IMR-90 (cell line): ENCODE measurements at regions not wholly inside any gene's neighbourhood (a gene's known extent, or its start where the extent isn't known, plus 50 kb on each side); places are given as distances from the start of the nearest gene placed in this dataset.

Experiments used
- ATAC-seq: fragments of 200-7000 bp; cut with Tn5 transposase; 2 replicates; pipeline ENCODE4 v1.9.1; 2020; ENCODE audit warnings: low read depth, mild to moderate bottlenecking, moderate library complexity
- BruUV-seq: library from RNA; stranded (reverse); fragments of 400-500 nt; replicated peaks from 2 replicates; lab custom pipeline; 2021; lab: Mats Ljungman, UMichigan
- CTCF ChIA-PET: fragments of 300-600 bp; formaldehyde crosslinking; extraction: SDS; loops from one replicate; lab custom pipeline; 2021; ENCODE audit warnings: antibody characterized with exemption; lab: Yijun Ruan, JAX
- POLR2A ChIA-PET: fragments of 300-600 bp; sonication (Branson Sonifier 250); formaldehyde crosslinking; loops from one replicate; lab custom pipeline; 2022; ENCODE audit warnings: antibody characterized with exemption; ENCODE audit not compliant: unreplicated experiment; lab: Charles Lee
- DNase-seq: peaks from one replicate; pipeline ENCODE4 v3.0.0; 2013
- H2AFZ ChIP-seq: replicated peaks from 2 replicates; pipeline ENCODE3; 2013; ENCODE audit warnings: low read length, mild to moderate bottlenecking; ENCODE audit not compliant: poor library complexity
- H2AK5ac ChIP-seq: 2 replicates; pipeline ENCODE4 v1.6.1; 2013; ENCODE audit warnings: low read depth, low read length, inconsistent platforms
- H2AK9ac ChIP-seq: replicated peaks from 2 replicates; pipeline ENCODE3; 2013; ENCODE audit warnings: mild to moderate bottlenecking, low read depth, low read length, moderate library complexity; ENCODE audit not compliant: poor library complexity
- H2BK120ac ChIP-seq: 2 replicates; pipeline ENCODE4 v1.6.1; 2013; ENCODE audit warnings: low read depth, low read length, inconsistent platforms
- H2BK15ac ChIP-seq: 3 replicates; pipeline ENCODE4 v1.6.1; 2013; ENCODE audit warnings: low read depth, low read length, inconsistent platforms
- H2BK20ac ChIP-seq: 2 replicates; pipeline ENCODE4 v1.6.1; 2013; ENCODE audit warnings: low read depth, mild to moderate bottlenecking, inconsistent platforms, low read length, moderate library complexity
- H2BK5ac ChIP-seq: 2 replicates; pipeline ENCODE4 v1.6.1; 2013; ENCODE audit warnings: mild to moderate bottlenecking, low read depth, low read length, inconsistent platforms; ENCODE audit not compliant: poor library complexity, severe bottlenecking
- H3K14ac ChIP-seq: replicated peaks from 2 replicates; pipeline ENCODE4 v1.6.1; 2013; ENCODE audit warnings: low read depth, low read length, inconsistent platforms
- H3K18ac ChIP-seq: 2 replicates; pipeline ENCODE4 v1.6.1; 2013; ENCODE audit warnings: low read depth, low read length, control low read depth
- H3K23ac ChIP-seq: 2 replicates; pipeline ENCODE4 v1.6.1; 2013; ENCODE audit warnings: low read depth, low read length, inconsistent platforms
- H3K27ac ChIP-seq: 2 replicates; pipeline ENCODE4 v1.5.1; 2013; ENCODE audit warnings: mild to moderate bottlenecking, control low read depth, low read length; ENCODE audit not compliant: insufficient read depth
- H3K27me3 ChIP-seq: 2 replicates; pipeline ENCODE4 v1.6.1; 2013; ENCODE audit warnings: low read length; ENCODE audit not compliant: control insufficient read depth, insufficient read depth
- H3K36me3 ChIP-seq: 2 replicates; pipeline ENCODE4 v1.6.1; 2013; ENCODE audit warnings: low read length, mixed read lengths; ENCODE audit not compliant: control insufficient read depth, insufficient read depth
- H3K4ac ChIP-seq: 2 replicates; pipeline ENCODE4 v1.6.1; 2013; ENCODE audit warnings: low read depth, low read length, inconsistent platforms
- H3K4me1 ChIP-seq: 2 replicates; pipeline ENCODE4 v1.6.1; 2013; ENCODE audit warnings: low read length, mixed read lengths; ENCODE audit not compliant: control insufficient read depth, insufficient read depth
- H3K4me2 ChIP-seq: 2 replicates; pipeline ENCODE4 v1.6.1; 2013; ENCODE audit warnings: low read depth, mild to moderate bottlenecking, control low read depth, low read length, moderate library complexity
- H3K4me3 ChIP-seq: 2 replicates; pipeline ENCODE4 v1.5.1; 2013; ENCODE audit warnings: low read depth, mild to moderate bottlenecking, control low read depth, low read length, moderate library complexity; ENCODE audit not compliant: insufficient read depth
- H3K56ac ChIP-seq: 2 replicates; pipeline ENCODE4 v1.6.1; 2013; ENCODE audit warnings: low read length, inconsistent platforms; ENCODE audit not compliant: insufficient read depth; ENCODE audit errors: extremely low read depth
- H3K79me1 ChIP-seq, 2 experiments: 2 replicates each; pipeline ENCODE4 v1.6.1; 2013; ENCODE audit warnings: low read length in 2 of 2, inconsistent platforms in 1 of 2, low read depth in 1 of 2
- H3K9ac ChIP-seq: 2 replicates; pipeline ENCODE4 v1.6.1; 2013; ENCODE audit warnings: low read depth, low read length, control low read depth
- H3K9me1 ChIP-seq: 2 replicates; pipeline ENCODE4 v1.6.1; 2013; ENCODE audit warnings: low read length, inconsistent platforms; ENCODE audit not compliant: insufficient read depth
- H3K9me3 ChIP-seq: 2 replicates; pipeline ENCODE4 v1.6.1; 2013; ENCODE audit warnings: low read length; ENCODE audit not compliant: control insufficient read depth, insufficient read depth
- H4K20me1 ChIP-seq: 2 replicates; pipeline ENCODE4 v1.6.1; 2013; ENCODE audit warnings: low read length, inconsistent platforms; ENCODE audit not compliant: insufficient read depth
- H4K5ac ChIP-seq: 2 replicates; pipeline ENCODE4 v1.6.1; 2013; ENCODE audit warnings: mild to moderate bottlenecking, low read depth, low read length, control low read depth
- H4K8ac ChIP-seq, 2 experiments: 2 replicates each; pipeline ENCODE4 v1.6.1; 2013; ENCODE audit warnings: low read depth in 2 of 2, low read length in 2 of 2, control low read depth in 1 of 2, inconsistent platforms in 1 of 2
- H4K91ac ChIP-seq: 2 replicates; pipeline ENCODE4 v1.6.1; 2013; ENCODE audit warnings: low read depth, low read length, inconsistent platforms; ENCODE audit not compliant: insufficient read depth
- CTCF ChIP-seq: conservative IDR thresholded peaks from 2 replicates; pipeline ENCODE4 v1.5.1; 2012; ENCODE audit warnings: mild to moderate bottlenecking, low read depth, low read length, improper control_type of control experiment
- ELK1 ChIP-seq: fragments of 150-350 bp; IDR thresholded peaks from 2 replicates; pipeline ENCODE4 v1.6.1; 2016; ENCODE audit warnings: low read depth, mild to moderate bottlenecking, low read length, moderate library complexity, borderline replicate concordance
- FOS ChIP-seq: fragments of 150-350 bp; IDR thresholded peaks from 2 replicates; pipeline ENCODE4 v1.6.1; 2016; ENCODE audit warnings: low read depth, low read length
- MAZ ChIP-seq: IDR thresholded peaks from 2 replicates; pipeline ENCODE4 v1.6.1; 2012; ENCODE audit warnings: low read depth, mild to moderate bottlenecking, low read length, improper control_type of control experiment, moderate library complexity, borderline replicate concordance
- MXI1 ChIP-seq: IDR thresholded peaks from 2 replicates; pipeline ENCODE4 v1.6.1; 2012; ENCODE audit warnings: low read depth, mild to moderate bottlenecking, low read length, moderate library complexity, borderline replicate concordance
- POLR2A ChIP-seq: IDR thresholded peaks from 2 replicates; pipeline ENCODE4 v1.6.1; 2012; ENCODE audit warnings: mild to moderate bottlenecking, low read depth, low read length
- RAD21 ChIP-seq: IDR thresholded peaks from 2 replicates; pipeline ENCODE4 v1.6.1; 2012; ENCODE audit warnings: low read length, improper control_type of control experiment
- RFX5 ChIP-seq: IDR thresholded peaks from 2 replicates; pipeline ENCODE4 v1.8.0; 2012; ENCODE audit warnings: low read depth, mild to moderate bottlenecking, low read length, moderate library complexity
- SMC3 ChIP-seq: fragments of 150-350 bp; IDR thresholded peaks from 2 replicates; pipeline ENCODE4 v1.6.1; 2016; ENCODE audit warnings: low read depth, mild to moderate bottlenecking, antibody characterized with exemption, low read length, moderate library complexity
- WGBS, 2 experiments: methylation state at CpG; one replicate each; pipeline versions ENCODE4 v1.1.5 to v1.1.7; 2013; ENCODE audit warnings: missing lambda C conversion rate in 2 of 2; ENCODE audit not compliant: insufficient read length in 1 of 2; ENCODE audit errors: extremely low coverage in 2 of 2; 5-methylcytosine and 5-hydroxymethylcytosine counted together
- dilution Hi-C: fragments of 300-500 bp; cut with HindIII; formaldehyde crosslinking; loops from one replicate; pipeline ENCODE4 v1.14.3; 2018; ENCODE audit warnings: low sequenced_read_pairs; ENCODE audit not compliant: unreplicated experiment
- in situ Hi-C: fragments of 300-500 bp; cut with MboI; formaldehyde crosslinking; loops from 3 replicates; pipeline ENCODE4 v1.14.3; 2019; ENCODE audit warnings: low sequenced_read_pairs, inconsistent platforms, mixed read lengths
- intact Hi-C: fragments of 100-400 bp; cut with micrococcal nuclease; formaldehyde crosslinking; loops from 2 replicates; pipeline ENCODE4 v1.10.0; 2022

GRCh38 chr18:42559069-42559690, 556.3 kb downstream of the RIT2 start:
- H4K8ac ChIP-seq = no peak overlapping the region
- dilution Hi-C loops = no loop called here
- no peak overlapping the region for H3K56ac ChIP-seq
- BruUV-seq = no TSS peak
- no peak overlapping the region for H3K4ac ChIP-seq
- no peak overlapping the region for H4K5ac ChIP-seq
- no peaks in the 10 kb centered on the region for H3K27me3 ChIP-seq
- H4K20me1 ChIP-seq = no peaks in the 10 kb centered on the region
- H3K36me3 ChIP-seq = no peaks in the 10 kb centered on the region
- WGBS, 2 experiments = no CpG with 5 or more reads among the region's 2 CpGs
- no peak overlapping the region for H2BK5ac ChIP-seq
- H2BK15ac ChIP-seq = no peak overlapping the region
- no peak overlapping the region for H3K23ac ChIP-seq
- no peak overlapping the region for H2BK20ac ChIP-seq
- CTCF ChIA-PET = no interaction called here
- H4K91ac ChIP-seq = no peak overlapping the region
- no peaks in the 10 kb centered on the region for H3K79me1 ChIP-seq
- ATAC-seq (no peak), DNase-seq (no peak)
- no peak overlapping the region for H3K27ac ChIP-seq
- H2AK9ac ChIP-seq = no peak overlapping the region
- no peak overlapping the region for H2AFZ ChIP-seq
- no peaks in the 10 kb centered on the region for H3K4me1 ChIP-seq
- H3K9me1 ChIP-seq = no peaks in the 10 kb centered on the region
- H3K9ac ChIP-seq = no peak overlapping the region
- H2BK120ac ChIP-seq = no peak overlapping the region
- H2AK5ac ChIP-seq = no peak overlapping the region
- no peak overlapping the region for H3K4me3 ChIP-seq
- no peak overlapping the region for H3K14ac ChIP-seq
- TF ChIP-seq CTCF = no peak
- TF ChIP-seq FOS = no peak
- TF ChIP-seq MXI1 = no peak
- no peak for TF ChIP-seq POLR2A
- TF ChIP-seq MAZ = no peak
- TF ChIP-seq RFX5 = no peak
- TF ChIP-seq ELK1 = no peak
- TF ChIP-seq SMC3 = no peak
- no peak for TF ChIP-seq RAD21
- no peak overlapping the region for H3K4me2 ChIP-seq
- intact Hi-C loops = no loop called here
- in situ Hi-C loops = no loop called here
- POLR2A ChIA-PET = no interaction called here
- H3K9me3 ChIP-seq = peaks cover 4% of the 10 kb centered on the region; the same call in 1 of the 2 replicates
- H3K18ac ChIP-seq = no peak overlapping the region
